Right ventricle myocardium inferior (tissue), 1 donor: ENCODE measurements at regions not wholly inside any gene's neighbourhood (a gene's known extent, or its start where the extent isn't known, plus 50 kb on each side); places are given as distances from the start of the nearest gene placed in this dataset.
"Not testable (repeated sequence)": the region's sequence is repeated elsewhere in the genome, so short reads cannot be mapped to it uniquely, and the experiment has no call there.

Source experiments
- ATAC-seq: fragments of 200-7000 bp; cut with Tn5 transposase; one replicate; pipeline ENCODE4 v1.9.1; 2020; ENCODE audit warnings: mild to moderate bottlenecking, moderate library complexity
- DNase-seq: peaks from one replicate; pipeline ENCODE4 v3.0.0; 2021; ENCODE audit errors: missing footprints
- intact Hi-C: fragments of 100-400 bp; cut with DNase I; formaldehyde crosslinking; loops from one replicate; pipeline ENCODE4 v1.11.0; 2022
- donor health status: DM: no; HTN: yes; CAD: no; lungs with severe emphysema.

DNA sequence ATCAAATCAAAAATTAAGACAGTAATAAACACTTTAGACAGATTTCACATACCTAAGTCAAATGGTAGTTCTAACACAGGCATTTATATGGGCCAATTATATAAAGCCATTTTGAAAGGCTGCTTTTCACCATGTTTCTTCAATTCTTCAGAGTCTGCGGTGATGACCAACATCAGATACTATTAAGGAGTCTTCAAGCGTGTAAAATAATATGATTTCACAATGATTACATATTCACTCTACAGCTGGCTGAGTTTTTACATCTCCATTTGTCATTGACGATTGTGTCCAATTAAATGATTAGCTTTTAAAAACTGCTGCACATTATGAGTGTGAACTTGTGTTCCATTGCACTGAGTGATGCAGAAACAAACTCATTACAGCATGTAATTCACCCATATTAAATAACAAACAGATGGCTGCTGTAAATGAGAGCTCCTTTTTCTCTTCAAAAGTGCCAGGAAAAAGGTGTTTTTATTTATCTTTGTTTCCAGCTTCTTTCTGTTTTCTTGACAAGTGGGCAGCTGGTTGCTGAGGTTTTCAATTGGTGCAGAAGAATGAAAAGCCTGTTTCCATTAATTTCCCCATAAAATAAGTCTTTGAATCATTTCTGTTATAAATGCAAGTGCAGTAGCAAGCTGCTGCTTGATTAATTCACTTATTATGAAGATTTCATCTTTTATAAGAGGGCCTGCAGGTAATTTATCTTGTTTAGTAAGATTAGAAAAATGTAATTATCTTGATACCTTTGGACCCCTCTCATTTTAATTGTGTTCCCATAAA lies 676.1 kb upstream of the KLHL1 start:
- intact Hi-C loops: no loop called here
- ATAC-seq (no peak), DNase-seq (no peak)

DNA sequence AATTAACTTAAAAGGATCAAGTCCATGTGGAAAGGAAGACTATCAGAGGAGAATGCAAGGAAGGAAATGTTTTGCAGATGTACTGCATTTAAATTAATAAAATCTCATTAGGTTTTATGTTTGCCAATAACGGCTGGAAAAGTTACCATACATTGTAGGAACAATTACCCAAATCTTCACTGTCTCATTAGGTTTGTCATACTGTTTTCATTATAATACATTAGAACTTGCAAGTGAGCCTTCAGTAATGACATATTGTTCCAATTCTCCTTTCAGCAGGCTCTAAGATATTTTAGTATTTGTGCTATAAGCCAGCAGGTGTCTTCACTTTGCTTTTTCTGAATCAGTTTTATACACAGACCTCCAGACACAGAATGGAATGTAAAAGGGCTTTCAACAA lies 661.6 kb upstream of the KLHL1 start:
- DNase-seq: no peak
- no peak for ATAC-seq
- intact Hi-C loops: no loop called here

GRCh38 chr13:70758932-70759331 lies 650.7 kb upstream of the KLHL1 start:
- ATAC-seq (no peak), DNase-seq (no peak)
- intact Hi-C loops: no loop called here

DNA sequence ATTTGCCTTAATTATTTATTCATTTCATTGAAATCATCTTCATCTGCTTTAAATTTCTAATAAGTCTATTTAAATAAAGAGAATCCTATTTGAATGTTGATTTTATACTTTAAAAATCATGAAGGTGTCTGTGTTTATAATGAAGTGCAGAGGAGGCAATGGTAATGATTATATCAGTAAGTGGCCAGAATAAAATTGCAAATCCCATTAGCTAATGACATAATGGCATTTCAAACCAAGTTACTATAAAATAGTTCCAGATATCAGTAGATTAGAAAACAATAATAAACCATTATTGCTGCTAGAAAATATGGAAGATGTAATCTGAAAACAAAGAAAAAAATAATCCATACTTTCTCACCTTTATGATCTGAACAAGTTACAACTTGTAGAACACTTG lies 647.8 kb upstream of the KLHL1 start:
- ATAC-seq: no peak

GRCh38 chr13:70755456-70755855 lies 647.2 kb upstream of the KLHL1 start:
- DNase-seq (no peak), ATAC-seq (no peak)
- intact Hi-C loops: no loop called here

More for the DNA sequence above, 647.8 kb upstream of the KLHL1 start:
- no peak for DNase-seq
- intact Hi-C loops: no loop called here

GRCh38 chr13:70747262-70747661 lies 639.0 kb upstream of the KLHL1 start:
- DNase-seq (no peak), ATAC-seq (no peak)
- intact Hi-C loops: no loop called here

- intact Hi-C loops, ATAC-seq, DNase-seq: not testable (repeated sequence)
Observed at GRCh38 chr13:70746469-70746868, 638.2 kb upstream of the KLHL1 start.

DNA sequence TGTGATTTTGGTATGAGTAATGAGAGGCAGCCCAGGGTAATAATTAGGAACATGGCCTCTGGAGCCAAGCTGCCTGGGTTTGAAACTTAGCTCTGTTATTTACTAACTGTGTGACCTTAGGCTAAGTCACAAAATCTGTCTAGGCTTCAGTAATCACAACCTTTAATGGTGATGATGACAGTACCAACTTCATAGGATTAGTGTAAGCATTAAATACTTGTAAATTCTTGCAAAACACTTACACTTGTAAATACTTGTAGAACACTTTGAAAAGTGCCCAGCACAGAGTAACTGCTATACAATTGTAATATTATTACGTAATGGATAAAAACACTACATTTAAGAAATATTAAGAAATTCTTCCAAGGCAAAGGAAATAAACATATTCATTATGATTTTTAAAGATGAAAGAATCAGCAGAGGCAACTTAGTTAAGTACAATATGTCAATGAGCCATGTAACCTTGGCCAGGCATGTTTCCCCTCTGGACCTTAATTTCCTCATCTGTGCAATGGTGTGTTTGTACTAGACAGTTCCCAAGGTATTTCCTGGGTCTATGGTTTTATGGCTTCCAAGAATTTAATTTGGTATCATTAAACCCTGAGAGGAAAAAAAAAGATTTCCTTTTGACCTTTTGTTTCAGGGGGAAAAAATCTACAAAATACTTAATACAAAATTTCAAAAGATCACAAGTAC lies 628.5 kb upstream of the KLHL1 start:
- no peak for ATAC-seq
- DNase-seq: no peak
- intact Hi-C loops: no loop called here

DNA sequence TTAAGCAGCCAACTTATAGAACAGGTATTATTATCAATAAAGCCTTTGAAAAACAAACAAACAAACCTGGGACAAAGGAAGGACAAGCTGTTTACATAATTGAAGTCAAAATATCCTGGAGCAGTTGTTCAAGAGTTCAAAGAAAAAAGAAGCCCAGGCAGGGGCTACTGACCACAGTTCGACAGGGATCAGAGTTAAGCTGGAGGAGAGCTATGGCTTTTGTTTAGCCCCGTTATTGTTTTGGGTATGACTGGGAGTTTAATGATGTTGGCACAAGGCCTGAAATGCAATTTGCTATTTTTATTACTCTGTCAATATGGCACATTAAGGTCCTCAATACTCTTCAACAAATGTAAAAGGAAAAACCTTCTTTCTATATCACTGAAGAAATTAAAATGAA lies 624.4 kb upstream of the KLHL1 start:
- DNase-seq (no peak), ATAC-seq (no peak)
- intact Hi-C loops: no loop called here

- DNase-seq: no peak
- intact Hi-C loops: no loop called here
- ATAC-seq: no peak
Observed at GRCh38 chr13:70729369-70729768, 621.1 kb upstream of the KLHL1 start.

- intact Hi-C loops: no loop called here
- ATAC-seq: no peak
Observed at GRCh38 chr13:70723732-70724131, 615.5 kb upstream of the KLHL1 start.

DNA sequence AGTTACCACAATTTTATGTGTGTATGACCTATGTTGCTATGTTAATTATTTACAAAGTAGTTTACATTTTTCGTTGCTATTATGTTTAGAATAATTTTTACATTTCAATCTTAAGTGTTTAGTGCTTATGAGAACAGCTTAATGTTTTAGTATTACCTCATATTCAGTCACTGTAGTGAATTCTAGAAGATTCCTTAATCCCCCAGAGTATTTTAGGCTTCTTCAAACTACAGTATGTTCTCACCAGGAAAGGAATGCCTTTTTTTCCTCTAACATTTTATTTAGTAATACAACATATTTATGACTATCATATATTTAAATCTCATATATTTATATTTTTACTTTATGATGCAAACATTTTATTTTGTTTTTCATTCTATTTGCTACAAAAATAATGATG lies 612.1 kb upstream of the KLHL1 start:
- ATAC-seq (no peak), DNase-seq (no peak)
- intact Hi-C loops: no loop called here

More at GRCh38 chr13:70723732-70724131, 615.5 kb upstream of the KLHL1 start:
- no peak for DNase-seq

GRCh38 chr13:70714993-70715392 lies 606.7 kb upstream of the KLHL1 start:
- DNase-seq: no peak
- no peak for ATAC-seq
- intact Hi-C loops: no loop called here

DNA sequence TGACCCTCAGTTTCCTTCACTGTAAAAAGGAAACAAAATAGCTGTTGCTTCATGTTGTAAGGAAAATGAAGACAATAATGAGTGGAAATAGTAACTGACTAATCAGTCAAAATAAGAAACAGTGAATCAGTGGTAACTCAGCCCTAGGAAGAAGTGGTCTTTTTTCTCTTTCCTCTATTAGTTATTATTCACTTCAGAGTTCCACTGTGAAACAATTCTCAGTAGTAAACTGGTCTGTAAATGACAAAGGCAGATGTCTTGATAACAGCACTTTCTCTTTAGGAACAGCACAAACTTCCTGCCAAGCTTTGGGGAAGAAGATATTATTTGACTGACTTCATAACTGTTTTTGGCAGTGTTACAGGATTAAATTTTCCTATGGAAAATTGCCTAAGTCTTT lies 600.5 kb upstream of the KLHL1 start:
- intact Hi-C loops: no loop called here
- ATAC-seq: no peak
- DNase-seq: no peak

GRCh38 chr13:70703755-70704154 lies 595.5 kb upstream of the KLHL1 start:
- DNase-seq (no peak), ATAC-seq (no peak)
- intact Hi-C loops: no loop called here

- intact Hi-C loops: no loop called here
Observed at GRCh38 chr13:70694996-70695715, 586.9 kb upstream of the KLHL1 start.

GRCh38 chr13:70668983-70669382 lies 560.7 kb upstream of the KLHL1 start:
- intact Hi-C loops: no loop called here
- ATAC-seq: no peak
- no peak for DNase-seq

More at GRCh38 chr13:70694996-70695715, 586.9 kb upstream of the KLHL1 start:
- no peak for DNase-seq
- ATAC-seq: no peak

GRCh38 chr13:70668293-70668692 lies 560.0 kb upstream of the KLHL1 start:
- intact Hi-C loops: no loop called here
- no peak for ATAC-seq
- no peak for DNase-seq

DNA sequence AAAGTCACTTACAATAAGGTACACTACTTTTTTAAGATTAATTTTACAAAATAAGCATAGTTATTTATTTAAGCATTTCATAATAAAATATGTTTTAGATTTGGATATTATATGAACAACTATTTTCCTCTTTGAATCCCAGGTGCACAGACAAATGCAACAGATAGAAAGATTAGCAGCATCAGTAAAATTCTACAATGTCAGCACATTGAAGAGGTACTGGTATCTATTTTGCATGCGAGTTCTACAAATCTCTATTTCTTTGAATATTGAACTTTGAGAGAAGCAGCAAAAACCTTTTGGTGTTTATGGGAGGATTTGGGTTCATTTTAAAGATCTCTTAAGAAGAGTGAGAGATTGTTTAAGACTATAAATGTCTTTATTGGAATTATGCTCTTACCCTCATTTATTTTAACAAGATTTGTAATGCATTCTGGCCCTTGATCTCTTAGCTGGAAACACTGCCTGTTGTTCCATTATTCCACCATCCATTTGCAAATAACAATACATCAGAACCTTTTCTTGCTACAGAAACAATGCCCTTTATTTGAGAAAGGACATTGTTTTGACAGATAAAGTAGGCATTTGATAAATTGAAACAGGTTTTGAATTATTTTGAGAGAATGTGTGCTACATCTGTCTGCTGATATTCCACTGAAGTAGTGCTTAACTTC lies 558.8 kb upstream of the KLHL1 start:
- DNase-seq (no peak), ATAC-seq (no peak)
- intact Hi-C loops: no loop called here
